GM19043 (cell line): ENCODE measurements at regions not wholly inside any gene's neighbourhood (a gene's known extent, or its start where the extent isn't known, plus 50 kb on each side); places are given as distances from the start of the nearest gene placed in this dataset.
"Not testable (repeated sequence)": the region's sequence is repeated elsewhere in the genome, so short reads cannot be mapped to it uniquely, and the experiment has no call there.

Source experiments
- ATAC-seq: cut with Tn5 transposase; IDR thresholded peaks from one replicate; pipeline ENCODE4 v1.9.1; 2021; ENCODE audit warnings: low read depth; ENCODE audit not compliant: unreplicated experiment

- no peak for ATAC-seq
Measured at GRCh38 chr10:53547364-53547763, 774.8 kb upstream of the MBL2 start.

GRCh38 chr10:53543410-53543809, 770.8 kb upstream of the MBL2 start:
- ATAC-seq: no peak

- ATAC-seq: no peak
Measured at GRCh38 chr10:53537508-53537907, 764.9 kb upstream of the MBL2 start.

GRCh38 chr10:53536322-53536721, 763.7 kb upstream of the MBL2 start:
- ATAC-seq: no peak

GRCh38 chr10:53534428-53534827, 761.8 kb upstream of the MBL2 start:
- ATAC-seq: no peak

GRCh38 chr10:53528974-53529373, 756.4 kb upstream of the MBL2 start:
- no peak for ATAC-seq

- no peak for ATAC-seq
Measured at GRCh38 chr10:53521046-53521445, 748.5 kb upstream of the MBL2 start.

- no peak for ATAC-seq
Measured at GRCh38 chr10:53508197-53508596, 735.6 kb upstream of the MBL2 start.

GRCh38 chr10:53504492-53504891, 731.9 kb upstream of the MBL2 start:
- ATAC-seq: not testable (repeated sequence)

GRCh38 chr10:53491774-53492173, 719.2 kb upstream of the MBL2 start:
- no peak for ATAC-seq

GRCh38 chr10:53490553-53490952, 718.0 kb upstream of the MBL2 start:
- no peak for ATAC-seq

- ATAC-seq: no peak
Measured at GRCh38 chr10:53489335-53490182, 717.0 kb upstream of the MBL2 start.

GRCh38 chr10:53487019-53487983, 714.7 kb upstream of the MBL2 start:
- ATAC-seq: no peak

- ATAC-seq: not testable (repeated sequence)
Measured at GRCh38 chr10:53485422-53485821, 712.8 kb upstream of the MBL2 start.

- no peak for ATAC-seq
Measured at GRCh38 chr10:53479365-53479764, 706.8 kb upstream of the MBL2 start.

GRCh38 chr10:53477313-53477675, 704.7 kb upstream of the MBL2 start:
- ATAC-seq: no peak

GRCh38 chr10:53476650-53477312, 704.2 kb upstream of the MBL2 start:
- no peak for ATAC-seq

- ATAC-seq: no peak
Measured at GRCh38 chr10:53469383-53469782, 696.8 kb upstream of the MBL2 start.

- no peak for ATAC-seq
Measured at GRCh38 chr10:53463539-53463938, 691.0 kb upstream of the MBL2 start.

GRCh38 chr10:53458007-53458406, 685.4 kb upstream of the MBL2 start:
- ATAC-seq: no peak

- ATAC-seq: no peak
Measured at GRCh38 chr10:53453196-53453595, 680.6 kb upstream of the MBL2 start.
